Heart left ventricle (tissue), 13 donors: ENCODE measurements at regions not wholly inside any gene's neighbourhood (a gene's known extent, or its start where the extent isn't known, plus 50 kb on each side); places are given as distances from the start of the nearest gene placed in this dataset.

Experiments
- POLR2A ChIP-seq, 2 donors: fragments of 450-650 bp; IDR thresholded peaks; one replicate each; pipeline ENCODE4 v1.6.1; 2017; ENCODE audit warnings: antibody characterized with exemption in 2 of 2, mild to moderate bottlenecking in 2 of 2, moderate library complexity in 2 of 2
- TF ChIP-seq, protein P1 (sequence below), 12 donors: fragments of 200-600 bp; sonication (generic) in 4 of 12; IDR thresholded peaks; one replicate each; pipeline versions ENCODE4 v1.5.0 to v1.8.0; 2018 to 2022; ENCODE audit warnings: antibody characterized with exemption in 12 of 12, mild to moderate bottlenecking in 5 of 12
- donor health status: ischemic (EF 13 %, LVEDD 7.1; RV severe dilation, severe dysfunction).
- donor health status: DM: no; HTN: yes; CAD: no.
- donor health status: DM: no; HTN: no; CAD: no.
- donor health status: ischemic (EF 25% LVEDD 6.9; RV normal size, moderate dysfunction).
- donor health status: ischemic (EF 25% LVEDD 5.7; RV mildly dilated, moderate dysfunction).
- donor health status: ischemic (EF 35%, LVEDD 5.7; RV mildly dilated, moderate dysfunction).
- donor health status: nonischemic (EF 11% LVEDD 7.7; RV severe dilation, severe dysfunction).
- donor health status: DM: yes; HTN: yes; CAD: no.
- donor health status: PGD.
- donor health status: ischemic (EF 29% LVEDD 5.4; RV normal size, mild dysfunction).
- donor health status: nonischemic (EF 23%, LVEDD 6.1; RV moderate dilation, normal function).

DNA sequence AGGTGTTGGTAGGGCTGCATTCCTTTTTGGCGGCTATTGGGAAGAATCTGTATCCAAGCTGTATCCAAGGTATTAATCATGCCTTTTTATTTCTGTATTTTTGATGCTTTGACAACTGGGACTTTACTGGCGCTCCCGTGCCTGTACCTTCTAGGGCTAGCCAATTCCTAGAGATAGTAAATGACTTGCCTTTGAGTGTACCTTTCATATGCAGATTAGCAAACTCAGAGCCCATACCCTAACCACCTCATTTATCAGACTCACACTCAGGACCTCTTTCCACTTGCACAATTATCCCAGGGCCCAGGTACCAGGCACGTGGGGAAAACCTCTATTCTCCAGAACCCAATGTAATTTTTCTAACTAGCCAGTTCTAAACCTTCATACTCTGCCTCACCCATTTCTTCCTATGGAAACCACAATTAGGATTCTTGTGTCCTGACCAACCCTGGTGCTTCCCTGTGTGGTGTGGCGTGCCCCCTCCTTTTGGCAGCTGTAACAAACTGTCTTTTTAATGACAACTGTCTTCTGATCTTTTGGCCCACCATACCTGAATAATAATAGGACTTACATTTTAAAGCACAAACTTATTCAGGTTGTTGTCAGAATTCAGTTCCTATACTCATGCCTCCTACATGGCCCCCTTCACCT lies 65.8 kb upstream of the PNPT1 start:
- TF ChIP-seq, protein P1, sequence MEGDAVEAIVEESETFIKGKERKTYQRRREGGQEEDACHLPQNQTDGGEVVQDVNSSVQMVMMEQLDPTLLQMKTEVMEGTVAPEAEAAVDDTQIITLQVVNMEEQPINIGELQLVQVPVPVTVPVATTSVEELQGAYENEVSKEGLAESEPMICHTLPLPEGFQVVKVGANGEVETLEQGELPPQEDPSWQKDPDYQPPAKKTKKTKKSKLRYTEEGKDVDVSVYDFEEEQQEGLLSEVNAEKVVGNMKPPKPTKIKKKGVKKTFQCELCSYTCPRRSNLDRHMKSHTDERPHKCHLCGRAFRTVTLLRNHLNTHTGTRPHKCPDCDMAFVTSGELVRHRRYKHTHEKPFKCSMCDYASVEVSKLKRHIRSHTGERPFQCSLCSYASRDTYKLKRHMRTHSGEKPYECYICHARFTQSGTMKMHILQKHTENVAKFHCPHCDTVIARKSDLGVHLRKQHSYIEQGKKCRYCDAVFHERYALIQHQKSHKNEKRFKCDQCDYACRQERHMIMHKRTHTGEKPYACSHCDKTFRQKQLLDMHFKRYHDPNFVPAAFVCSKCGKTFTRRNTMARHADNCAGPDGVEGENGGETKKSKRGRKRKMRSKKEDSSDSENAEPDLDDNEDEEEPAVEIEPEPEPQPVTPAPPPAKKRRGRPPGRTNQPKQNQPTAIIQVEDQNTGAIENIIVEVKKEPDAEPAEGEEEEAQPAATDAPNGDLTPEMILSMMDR (IDR thresholded peaks at IDR 0.05): no peak
- TF ChIP-seq POLR2A (IDR thresholded peaks at IDR 0.05): no peak
